Fibroblast of lung (primary cell): ENCODE measurements at regions not wholly inside any gene's neighbourhood (a gene's known extent, or its start where the extent isn't known, plus 50 kb on each side); places are given as distances from the start of the nearest gene placed in this dataset.

Experiments
- DNase-seq, 2 donors: peaks; one replicate each; pipeline versions ENCODE4 v3.0.0 to v3.0.0-alpha.2; 2010; ENCODE audit warnings: low read depth in 2 of 2
- H2AFZ ChIP-seq: 2 replicates; pipeline ENCODE4 v1.5.1; 2012; ENCODE audit warnings: low read length, control low read depth, inconsistent platforms
- H3K27ac ChIP-seq: 2 replicates; pipeline ENCODE4 v1.5.1; 2011; ENCODE audit warnings: low read length, control low read depth; ENCODE audit not compliant: insufficient read depth
- H3K27me3 ChIP-seq: 2 replicates; pipeline ENCODE4 v1.5.1; 2011; ENCODE audit warnings: mild to moderate bottlenecking, low read length; ENCODE audit not compliant: control insufficient read depth, insufficient read depth
- H3K36me3 ChIP-seq: 2 replicates; pipeline ENCODE4 v1.5.1; 2011; ENCODE audit warnings: low read length; ENCODE audit not compliant: control insufficient read depth, insufficient read depth
- H3K4me1 ChIP-seq: 2 replicates; pipeline ENCODE4 v1.5.1; 2011; ENCODE audit warnings: low read length; ENCODE audit not compliant: control insufficient read depth, insufficient read depth; ENCODE audit errors: extremely low read depth
- H3K4me2 ChIP-seq: 2 replicates; pipeline ENCODE4 v1.5.1; 2011; ENCODE audit warnings: low read length, control low read depth; ENCODE audit not compliant: insufficient read depth; ENCODE audit errors: extremely low read depth
- H3K4me3 ChIP-seq, 4 experiments: fragments of 200-600 bp in 1 of 4; sonication (generic) in 1 of 4; replicated peaks in 1 of 4; 2 replicates each; pipeline ENCODE4 v1.5.1; 2011 to 2016; ENCODE audit warnings: low read length in 4 of 4, low read depth in 3 of 4, mild to moderate bottlenecking in 3 of 4, control low read depth in 2 of 4, inconsistent platforms in 1 of 4, mixed read lengths in 1 of 4; ENCODE audit not compliant: insufficient read depth in 1 of 4; ENCODE audit errors: control extremely low read depth in 1 of 4
- H3K79me2 ChIP-seq: 2 replicates; pipeline ENCODE4 v1.5.1; 2012; ENCODE audit warnings: mild to moderate bottlenecking, low read length, inconsistent platforms; ENCODE audit not compliant: control insufficient read depth, insufficient read depth
- H3K9ac ChIP-seq: 2 replicates; pipeline ENCODE4 v1.5.1; 2011; ENCODE audit warnings: mild to moderate bottlenecking, low read length, control low read depth; ENCODE audit not compliant: insufficient read depth
- H3K9me3 ChIP-seq: 2 replicates; pipeline ENCODE4 v1.5.1; 2012; ENCODE audit warnings: low read depth, low read length; ENCODE audit not compliant: control insufficient read depth, insufficient read depth
- H4K20me1 ChIP-seq: 2 replicates; pipeline ENCODE4 v1.5.1; 2011; ENCODE audit warnings: low read length; ENCODE audit not compliant: control insufficient read depth, insufficient read depth; ENCODE audit errors: extremely low read depth
- EZH2 ChIP-seq: IDR thresholded peaks from 2 replicates; pipeline ENCODE4 v1.5.1; 2012; ENCODE audit warnings: low read length, control low read depth, mild to moderate bottlenecking; ENCODE audit errors: missing control alignments
- TF ChIP-seq, protein P1 (sequence below), 2 donors: IDR thresholded peaks in 1 of 2; conservative IDR thresholded peaks in 1 of 2; 1 replicate in 1 of 2; 2 replicates in 1 of 2; pipeline ENCODE4 v1.5.1; 2011 to 2012; ENCODE audit warnings: low read length in 2 of 2, control low read depth in 1 of 2, inconsistent platforms in 1 of 2, low read depth in 1 of 2, mild to moderate bottlenecking in 1 of 2

DNA sequence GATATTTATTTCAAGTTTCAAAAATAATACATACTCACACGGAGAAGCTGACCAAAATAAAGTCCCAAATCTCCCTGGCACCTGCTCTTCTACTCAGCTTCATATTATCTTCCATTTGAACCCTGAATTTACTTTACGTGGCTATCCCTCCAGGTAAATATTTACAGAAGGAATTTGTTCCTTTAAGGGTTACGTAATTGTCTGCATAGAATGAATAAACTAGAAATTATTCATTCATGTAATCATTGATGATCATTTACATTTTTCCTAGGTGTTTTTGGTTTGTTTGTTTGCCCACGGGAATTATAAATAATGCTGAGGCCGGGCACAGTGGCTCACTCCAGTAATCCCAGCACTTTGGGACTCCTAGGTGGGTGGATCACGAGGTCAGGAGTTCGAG, 251.2 kb downstream of the PLK2 start:
- H3K27ac ChIP-seq: no peak overlapping the region
- no peak overlapping the region for H3K4me2 ChIP-seq
- H3K79me2 ChIP-seq: no peaks in the 10 kb centered on the region
- no peaks in the 10 kb centered on the region for H3K27me3 ChIP-seq
- no peaks in the 10 kb centered on the region for H4K20me1 ChIP-seq
- no peak overlapping the region for H3K9ac ChIP-seq
- no peaks in the 10 kb centered on the region for H3K4me1 ChIP-seq
- TF ChIP-seq, protein P1, sequence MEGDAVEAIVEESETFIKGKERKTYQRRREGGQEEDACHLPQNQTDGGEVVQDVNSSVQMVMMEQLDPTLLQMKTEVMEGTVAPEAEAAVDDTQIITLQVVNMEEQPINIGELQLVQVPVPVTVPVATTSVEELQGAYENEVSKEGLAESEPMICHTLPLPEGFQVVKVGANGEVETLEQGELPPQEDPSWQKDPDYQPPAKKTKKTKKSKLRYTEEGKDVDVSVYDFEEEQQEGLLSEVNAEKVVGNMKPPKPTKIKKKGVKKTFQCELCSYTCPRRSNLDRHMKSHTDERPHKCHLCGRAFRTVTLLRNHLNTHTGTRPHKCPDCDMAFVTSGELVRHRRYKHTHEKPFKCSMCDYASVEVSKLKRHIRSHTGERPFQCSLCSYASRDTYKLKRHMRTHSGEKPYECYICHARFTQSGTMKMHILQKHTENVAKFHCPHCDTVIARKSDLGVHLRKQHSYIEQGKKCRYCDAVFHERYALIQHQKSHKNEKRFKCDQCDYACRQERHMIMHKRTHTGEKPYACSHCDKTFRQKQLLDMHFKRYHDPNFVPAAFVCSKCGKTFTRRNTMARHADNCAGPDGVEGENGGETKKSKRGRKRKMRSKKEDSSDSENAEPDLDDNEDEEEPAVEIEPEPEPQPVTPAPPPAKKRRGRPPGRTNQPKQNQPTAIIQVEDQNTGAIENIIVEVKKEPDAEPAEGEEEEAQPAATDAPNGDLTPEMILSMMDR (conservative IDR thresholded peaks at IDR 0.05 in 1 of 2, IDR thresholded peaks at IDR 0.05 in 1 of 2; ENCODE audit: low read depth in 1 of 2, low read length in 2 of 2): no peak
- TF ChIP-seq EZH2: no peak
- no peak for DNase-seq
- H3K4me3 ChIP-seq: no peak overlapping the region
- H3K9me3 ChIP-seq: no peaks in the 10 kb centered on the region
- H3K36me3 ChIP-seq: no peaks in the 10 kb centered on the region
- H2AFZ ChIP-seq: no peak overlapping the region

GRCh38 chr5:58207076-58207475, 252.8 kb downstream of the PLK2 start:
- Histone ChIP-seq H3K4me2 (no peak overlapping the region), H3K27ac (no peak overlapping the region), H3K4me1 (no peaks in the 10 kb centered on the region), H3K4me3 (no peak overlapping the region), H4K20me1 (no peaks in the 10 kb centered on the region), H3K27me3 (no peaks in the 10 kb centered on the region), H2AFZ (no peak overlapping the region), H3K36me3 (no peaks in the 10 kb centered on the region), H3K9me3 (no peaks in the 10 kb centered on the region), H3K9ac (no peak overlapping the region), H3K79me2 (no peaks in the 10 kb centered on the region)
- DNase-seq: no peak
- TF ChIP-seq EZH2: no peak
- TF ChIP-seq, protein P1 (conservative IDR thresholded peaks at IDR 0.05 in 1 of 2, IDR thresholded peaks at IDR 0.05 in 1 of 2; ENCODE audit: low read depth in 1 of 2, low read length in 2 of 2): no peak

GRCh38 chr5:58204966-58205365, 254.9 kb downstream of the PLK2 start:
- no peaks in the 10 kb centered on the region for H3K4me1 ChIP-seq
- H3K4me3 ChIP-seq: no peak overlapping the region
- H3K9ac ChIP-seq: no peak overlapping the region
- H3K36me3 ChIP-seq: no peaks in the 10 kb centered on the region
- no peak for DNase-seq
- no peaks in the 10 kb centered on the region for H3K27me3 ChIP-seq
- H3K4me2 ChIP-seq: no peak overlapping the region
- no peaks in the 10 kb centered on the region for H4K20me1 ChIP-seq
- H2AFZ ChIP-seq: no peak overlapping the region
- no peaks in the 10 kb centered on the region for H3K9me3 ChIP-seq
- TF ChIP-seq, protein P1 (conservative IDR thresholded peaks at IDR 0.05 in 1 of 2, IDR thresholded peaks at IDR 0.05 in 1 of 2; ENCODE audit: low read depth in 1 of 2, low read length in 2 of 2): no peak
- no peak for TF ChIP-seq EZH2
- H3K27ac ChIP-seq: no peak overlapping the region
- H3K79me2 ChIP-seq: no peaks in the 10 kb centered on the region
